OCI-LY3 (cell line): ENCODE measurements at regions not wholly inside any gene's neighbourhood (a gene's known extent, or its start where the extent isn't known, plus 50 kb on each side); places are given as distances from the start of the nearest gene placed in this dataset.

Experiments
- H2AFZ ChIP-seq: fragments of 200-600, 300-600 bp; shearing (Covaris generic); 2 replicates; pipeline ENCODE4 v1.6.0; 2014; ENCODE audit warnings: antibody characterized with exemption, low read depth, low read length
- H3K27ac ChIP-seq: fragments of 200-600, 300-600 bp; sonication (generic); 2 replicates; pipeline ENCODE4 v1.5.1; 2014; ENCODE audit warnings: mild to moderate bottlenecking, low read length, moderate library complexity, mixed read lengths
- H3K27me3 ChIP-seq: fragments of 200-600, 300-600 bp; sonication (generic); 2 replicates; pipeline ENCODE4 v1.6.1; 2014; ENCODE audit warnings: low read depth, low read length, mixed read lengths
- H3K36me3 ChIP-seq: fragments of 200-600, 300-600 bp; sonication (generic); replicated peaks from 2 replicates; pipeline ENCODE3; 2014; ENCODE audit warnings: low read depth, low read length, mixed read lengths
- H3K4me1 ChIP-seq: fragments of 300-600, 200-600 bp; sonication (generic); 2 replicates; pipeline ENCODE4 v1.6.1; 2014; ENCODE audit warnings: low read length, mixed read lengths
- H3K4me2 ChIP-seq: fragments of 200-600, 300-600 bp; sonication (generic); 2 replicates; pipeline ENCODE4 v1.6.1; 2014; ENCODE audit warnings: low read length, mixed read lengths
- H3K4me3 ChIP-seq: fragments of 300-600, 200-600 bp; sonication (generic); 2 replicates; pipeline ENCODE4 v1.5.1; 2014; ENCODE audit warnings: antibody characterized with exemption, mild to moderate bottlenecking, low read length, moderate library complexity
- H3K79me2 ChIP-seq: fragments of 300-600, 200-600 bp; shearing (Covaris generic); 2 replicates; pipeline ENCODE4 v1.6.1; 2014; ENCODE audit warnings: mild to moderate bottlenecking, low read length, mixed read lengths
- H3K9ac ChIP-seq: fragments of 300-600, 200-600 bp; shearing (Covaris generic); 2 replicates; pipeline ENCODE4 v1.6.0; 2014; ENCODE audit warnings: mild to moderate bottlenecking, low read length, moderate library complexity
- H3K9me3 ChIP-seq: fragments of 200-600, 300-600 bp; shearing (Covaris generic); 2 replicates; pipeline ENCODE4 v1.6.1; 2014; ENCODE audit warnings: low read length, mixed read lengths; ENCODE audit not compliant: insufficient read depth
- H4K20me1 ChIP-seq: fragments of 200-600, 300-600 bp; sonication (generic); 2 replicates; pipeline ENCODE4 v1.6.1; 2016; ENCODE audit warnings: low read length, mixed read lengths; ENCODE audit not compliant: insufficient read depth
- CTCF ChIP-seq: fragments of 200-600, 300-600 bp; sonication (generic); IDR thresholded peaks from 2 replicates; pipeline ENCODE4 v1.5.1; 2014; ENCODE audit warnings: antibody characterized with exemption, low read length, low read depth
- EZH2phosphoT487 ChIP-seq: fragments of 200-600 bp; shearing (Covaris generic); IDR thresholded peaks from 2 replicates; pipeline ENCODE4 v1.6.1; 2018; ENCODE audit warnings: antibody characterized with exemption, mixed run types, low read depth

- no peak overlapping the region for H2AFZ ChIP-seq
- no peak for TF ChIP-seq CTCF
- no peak for TF ChIP-seq EZH2phosphoT487
- no peaks in the 10 kb centered on the region for H3K36me3 ChIP-seq
Measured at GRCh38 chr2:161055289-161055688, 104.9 kb upstream of the TANK start.

GRCh38 chr2:161059388-161059787, 100.8 kb upstream of the TANK start:
- TF ChIP-seq CTCF, result no peak
- TF ChIP-seq EZH2phosphoT487, result no peak
- no peaks in the 10 kb centered on the region for H4K20me1 ChIP-seq
- H3K27me3 ChIP-seq, result no peaks in the 10 kb centered on the region
- peaks cover 9% of the 10 kb centered on the region for H3K4me1 ChIP-seq
- H3K9me3 ChIP-seq, result peaks cover 4% of the 10 kb centered on the region; the same call in 1 of the 2 replicates
- H3K4me3 ChIP-seq, result no peak overlapping the region
- H3K79me2 ChIP-seq, result no peaks in the 10 kb centered on the region
- no peak overlapping the region for H3K4me2 ChIP-seq
- H3K36me3 ChIP-seq, result no peaks in the 10 kb centered on the region
- H3K9ac ChIP-seq, result no peak overlapping the region
- no peak overlapping the region for H2AFZ ChIP-seq
- no peak overlapping the region for H3K27ac ChIP-seq

More at GRCh38 chr2:161055289-161055688, 104.9 kb upstream of the TANK start:
- no peak overlapping the region for H3K27ac ChIP-seq
- H3K79me2 ChIP-seq, result no peaks in the 10 kb centered on the region
- H3K9me3 ChIP-seq, result peaks cover 4% of the 10 kb centered on the region; the same call in 1 of the 2 replicates
- no peak overlapping the region for H3K4me2 ChIP-seq
- H3K4me3 ChIP-seq, result no peak overlapping the region
- no peaks in the 10 kb centered on the region for H3K27me3 ChIP-seq
- no peak overlapping the region for H3K9ac ChIP-seq
- H3K4me1 ChIP-seq, result no peaks in the 10 kb centered on the region
- H4K20me1 ChIP-seq, result no peaks in the 10 kb centered on the region

GRCh38 chr2:161061786-161062185, 98.4 kb upstream of the TANK start:
- H3K4me1 ChIP-seq, result peaks cover 9% of the 10 kb centered on the region
- TF ChIP-seq EZH2phosphoT487 (no peak), CTCF (no peak)
- H3K9ac ChIP-seq, result no peak overlapping the region
- no peak overlapping the region for H3K27ac ChIP-seq
- no peaks in the 10 kb centered on the region for H3K79me2 ChIP-seq
- no peak overlapping the region for H2AFZ ChIP-seq
- no peaks in the 10 kb centered on the region for H3K9me3 ChIP-seq
- no peak overlapping the region for H3K4me3 ChIP-seq
- no peaks in the 10 kb centered on the region for H4K20me1 ChIP-seq
- no peaks in the 10 kb centered on the region for H3K27me3 ChIP-seq
- no peak overlapping the region for H3K4me2 ChIP-seq
- H3K36me3 ChIP-seq, result no peaks in the 10 kb centered on the region

- Histone ChIP-seq H3K9ac (peak overlapping the region; percentile 42; the same call in 1 of the 2 replicates), H3K36me3 (no peaks in the 10 kb centered on the region), H3K4me2 (peak overlapping the region; percentile 56), H3K27me3 (no peaks in the 10 kb centered on the region), H3K79me2 (no peaks in the 10 kb centered on the region), H3K27ac (no peak overlapping the region), H4K20me1 (no peaks in the 10 kb centered on the region), H3K9me3 (no peaks in the 10 kb centered on the region), H3K4me3 (peak overlapping the region; percentile 13; the same call in 1 of the 2 replicates), H3K4me1 (peaks cover 11% of the 10 kb centered on the region), H2AFZ (peak overlapping the region; percentile 93)
- TF ChIP-seq CTCF, result peak; percentile 93
- TF ChIP-seq EZH2phosphoT487, result no peak
Measured at GRCh38 chr2:161063157-161063945, 96.9 kb upstream of the TANK start.
